ENCODE measurements at regions not wholly inside any gene's neighbourhood (a gene's known extent, or its start where the extent isn't known, plus 50 kb on each side); places are given as distances from the start of the nearest gene placed in this dataset.
"Not testable (repeated sequence)": the region's sequence is repeated elsewhere in the genome, so short reads cannot be mapped to it uniquely, and the experiment has no call there.

DNA sequence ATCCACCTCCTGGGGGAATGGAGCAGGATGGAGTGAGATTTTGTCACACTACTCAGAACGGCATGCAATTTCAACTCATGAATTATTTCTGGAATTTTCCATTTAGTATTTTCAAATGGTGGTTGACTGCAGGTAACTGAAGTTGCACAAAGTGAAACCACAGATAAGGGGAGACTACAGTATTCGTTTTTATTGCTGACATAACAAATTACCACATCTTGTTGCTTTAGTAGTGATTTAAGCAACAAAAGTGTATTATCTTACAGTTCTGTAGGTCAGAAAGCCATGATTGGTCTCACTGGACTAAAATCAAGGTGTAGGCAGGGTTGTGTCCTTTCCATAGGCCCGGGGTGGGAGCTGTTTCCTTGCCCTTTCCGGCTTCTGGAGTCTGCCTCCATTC is 133.4 kb upstream of the B3GAT2 start:
- no peak for TF ChIP-seq POLR2A (IDR thresholded peaks at IDR 0.05)
- TF ChIP-seq, protein P1, sequence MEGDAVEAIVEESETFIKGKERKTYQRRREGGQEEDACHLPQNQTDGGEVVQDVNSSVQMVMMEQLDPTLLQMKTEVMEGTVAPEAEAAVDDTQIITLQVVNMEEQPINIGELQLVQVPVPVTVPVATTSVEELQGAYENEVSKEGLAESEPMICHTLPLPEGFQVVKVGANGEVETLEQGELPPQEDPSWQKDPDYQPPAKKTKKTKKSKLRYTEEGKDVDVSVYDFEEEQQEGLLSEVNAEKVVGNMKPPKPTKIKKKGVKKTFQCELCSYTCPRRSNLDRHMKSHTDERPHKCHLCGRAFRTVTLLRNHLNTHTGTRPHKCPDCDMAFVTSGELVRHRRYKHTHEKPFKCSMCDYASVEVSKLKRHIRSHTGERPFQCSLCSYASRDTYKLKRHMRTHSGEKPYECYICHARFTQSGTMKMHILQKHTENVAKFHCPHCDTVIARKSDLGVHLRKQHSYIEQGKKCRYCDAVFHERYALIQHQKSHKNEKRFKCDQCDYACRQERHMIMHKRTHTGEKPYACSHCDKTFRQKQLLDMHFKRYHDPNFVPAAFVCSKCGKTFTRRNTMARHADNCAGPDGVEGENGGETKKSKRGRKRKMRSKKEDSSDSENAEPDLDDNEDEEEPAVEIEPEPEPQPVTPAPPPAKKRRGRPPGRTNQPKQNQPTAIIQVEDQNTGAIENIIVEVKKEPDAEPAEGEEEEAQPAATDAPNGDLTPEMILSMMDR (IDR thresholded peaks at IDR 0.05) = no peak
- intact Hi-C loops (cut with DNase I) = no loop called here
- no peak overlapping the region for H3K4me3 ChIP-seq
- no peaks in the 10 kb centered on the region for H3K4me1 ChIP-seq (replicated peaks in 1 of 2)
- no peaks in the 10 kb centered on the region for H3K9me3 ChIP-seq (replicated peaks in 1 of 3)
- no peaks in the 10 kb centered on the region for H3K27me3 ChIP-seq
- DNase-seq = no peak
- H3K27ac ChIP-seq = no peak overlapping the region
- 68 to 74% (median 69%) methylated on average over 4 of the region's 4 CpGs for WGBS, 4 donors
- H3K36me3 ChIP-seq (replicated peaks in 1 of 2) = no peaks in the 10 kb centered on the region

DNA sequence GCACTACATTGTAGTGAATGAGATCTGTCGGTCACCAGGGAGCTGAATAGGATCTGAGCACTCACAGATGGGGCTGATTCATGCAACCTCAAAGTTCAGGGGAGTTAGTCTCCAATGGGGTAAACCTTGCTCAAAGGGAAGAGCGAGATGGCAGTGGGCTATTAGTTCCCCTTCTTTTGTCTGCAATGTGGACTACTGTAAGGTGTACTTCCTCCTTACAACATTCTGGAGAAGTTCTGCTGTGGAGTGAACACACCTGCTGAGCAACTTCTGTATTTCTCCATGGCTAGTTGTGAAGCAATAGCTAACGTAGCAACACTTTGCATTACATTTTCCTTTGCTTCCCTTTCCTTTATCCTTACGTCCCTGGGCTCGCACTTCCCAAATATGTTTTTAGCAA is 134.3 kb upstream of the B3GAT2 start:
- DNase-seq = no peak
- Histone ChIP-seq H3K4me3 (no peak overlapping the region), H3K27me3 (no peaks in the 10 kb centered on the region), H3K27ac (no peak overlapping the region), H3K9me3 (replicated peaks in 1 of 3) (no peaks in the 10 kb centered on the region), H3K36me3 (replicated peaks in 1 of 2) (no peaks in the 10 kb centered on the region), H3K4me1 (replicated peaks in 1 of 2) (no peaks in the 10 kb centered on the region)
- WGBS, 4 donors = 58 to 75% (median 60%) methylated on average over 4 to 5 of the region's 5 CpGs
- intact Hi-C loops (cut with DNase I) = no loop called here
- TF ChIP-seq, protein P1 (IDR thresholded peaks at IDR 0.05) = no peak
- no peak for TF ChIP-seq POLR2A (IDR thresholded peaks at IDR 0.05)

- 38 to 91% (median 77%) methylated on average over 1 of the region's 1 CpG for WGBS, 4 donors
- no peaks in the 10 kb centered on the region for H3K4me1 ChIP-seq (replicated peaks in 1 of 2)
- H3K9me3 ChIP-seq (replicated peaks in 1 of 3) = no peaks in the 10 kb centered on the region
- intact Hi-C loops (cut with DNase I) = no loop called here
- no peaks in the 10 kb centered on the region for H3K27me3 ChIP-seq
- H3K36me3 ChIP-seq (replicated peaks in 1 of 2) = no peaks in the 10 kb centered on the region
- TF ChIP-seq, protein P1 (IDR thresholded peaks at IDR 0.05) = no peak
- TF ChIP-seq POLR2A (IDR thresholded peaks at IDR 0.05) = no peak
- H3K4me3 ChIP-seq = no peak overlapping the region
- DNase-seq = no peak
- no peak overlapping the region for H3K27ac ChIP-seq
These were observed 135.1 kb upstream of the B3GAT2 start for GRCh38 chr6:71091956-71092355.

DNA sequence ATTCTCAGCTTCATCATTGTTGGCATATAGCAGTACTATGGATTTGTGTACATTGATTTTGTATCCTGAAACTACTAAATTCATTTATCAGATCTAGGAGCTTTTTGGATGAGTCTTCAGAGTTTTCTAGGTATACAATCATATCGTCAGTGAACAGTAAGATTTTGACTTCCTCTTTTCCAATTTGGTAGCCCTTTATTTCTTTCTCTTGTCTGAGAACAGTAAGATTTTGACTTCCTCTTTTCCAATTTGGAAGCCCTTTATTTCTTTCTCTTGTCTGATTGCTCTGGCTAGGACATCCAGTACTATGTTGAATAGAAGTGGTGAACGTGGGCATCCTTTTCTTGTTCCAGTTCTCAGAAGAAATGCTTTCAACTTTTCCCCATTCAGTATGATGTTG is 140.4 kb upstream of the B3GAT2 start:
- intact Hi-C loops (cut with DNase I); H3K9me3 ChIP-seq (replicated peaks in 1 of 3): not testable (repeated sequence)

DNA sequence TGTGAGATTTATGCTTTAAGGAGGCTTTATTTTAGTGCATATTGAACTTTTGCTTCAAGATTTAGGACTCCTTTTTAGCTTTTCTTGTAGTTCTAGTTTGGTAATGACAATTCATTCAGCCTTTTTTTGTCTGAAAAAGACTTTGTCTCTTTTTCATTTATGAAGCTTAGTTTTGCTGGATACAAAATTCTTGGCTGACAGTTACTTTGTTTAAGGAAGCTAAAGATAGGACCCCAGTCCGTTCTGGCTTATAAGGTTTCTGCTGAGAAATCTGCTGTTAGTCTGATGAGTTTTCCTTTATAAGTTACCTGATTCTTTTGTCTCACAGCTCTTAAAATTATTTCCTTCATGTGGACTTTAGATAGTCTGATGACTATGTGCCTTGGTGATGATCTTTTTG is 142.8 kb upstream of the B3GAT2 start:
- H3K4me3 ChIP-seq = no peak overlapping the region
- no peaks in the 10 kb centered on the region for H3K4me1 ChIP-seq (replicated peaks in 1 of 2)
- WGBS, 4 donors = 64 to 75% (median 65%) methylated on average over 1 of the region's 1 CpG
- intact Hi-C loops (cut with DNase I) = no loop called here
- no peaks in the 10 kb centered on the region for H3K9me3 ChIP-seq (replicated peaks in 1 of 3)
- no peaks in the 10 kb centered on the region for H3K27me3 ChIP-seq
- DNase-seq = no peak
- no peak overlapping the region for H3K27ac ChIP-seq
- H3K36me3 ChIP-seq (replicated peaks in 1 of 2) = no peaks in the 10 kb centered on the region
- TF ChIP-seq, protein P1 (IDR thresholded peaks at IDR 0.05) = no peak
- TF ChIP-seq POLR2A (IDR thresholded peaks at IDR 0.05) = no peak

More for the DNA sequence above, 140.4 kb upstream of the B3GAT2 start:
- H3K27me3 ChIP-seq; H3K27ac ChIP-seq; H3K36me3 ChIP-seq (replicated peaks in 1 of 2); DNase-seq; H3K4me3 ChIP-seq; H3K4me1 ChIP-seq (replicated peaks in 1 of 2): not testable (repeated sequence)
- 58 to 64% (median 60%) methylated on average over 2 of the region's 2 CpGs for WGBS, 4 donors

Measured in adrenal gland (tissue), 9 donors.